Parathyroid adenoma (tissue), 2 donors: ENCODE measurements at regions not wholly inside any gene's neighbourhood (a gene's known extent, or its start where the extent isn't known, plus 50 kb on each side); places are given as distances from the start of the nearest gene placed in this dataset.

Source experiments
- H2AFZ ChIP-seq: fragments of 300-600 bp; sonication (generic); one replicate; pipeline ENCODE4 v1.7.0; 2017; ENCODE audit warnings: antibody characterized with exemption, mild to moderate bottlenecking
- H3K27ac ChIP-seq: fragments of 300-600 bp; sonication (generic); one replicate; pipeline ENCODE4 v1.7.0; 2017
- H3K27me3 ChIP-seq: fragments of 300-600 bp; sonication (generic); one replicate; pipeline ENCODE4 v1.7.0; 2017; ENCODE audit warnings: low read length; ENCODE audit not compliant: control insufficient read depth, insufficient read depth
- H3K36me3 ChIP-seq: fragments of 300-600 bp; sonication (generic); one replicate; pipeline ENCODE4 v1.7.0; 2017; ENCODE audit warnings: low read length; ENCODE audit not compliant: control insufficient read depth, insufficient read depth
- H3K4me1 ChIP-seq: fragments of 300-600 bp; sonication (generic); one replicate; pipeline ENCODE4 v1.7.0; 2017; ENCODE audit warnings: control low read depth
- H3K4me2 ChIP-seq: fragments of 300-600 bp; sonication (generic); one replicate; pipeline ENCODE4 v1.7.0; 2017; ENCODE audit warnings: low read length
- H3K4me3 ChIP-seq: fragments of 300-600 bp; sonication (generic); one replicate; pipeline ENCODE4 v1.7.0; 2017; ENCODE audit warnings: low read depth, low read length
- H3K79me2 ChIP-seq: fragments of 300-600 bp; sonication (generic); one replicate; pipeline ENCODE4 v1.7.0; 2017; ENCODE audit warnings: control low read depth
- H3K9ac ChIP-seq: fragments of 300-600 bp; sonication (generic); one replicate; pipeline ENCODE4 v1.7.0; 2017; ENCODE audit warnings: mild to moderate bottlenecking
- H3K9me3 ChIP-seq: fragments of 300-600 bp; sonication (generic); one replicate; pipeline ENCODE4 v1.7.0; 2017; ENCODE audit warnings: low read length; ENCODE audit not compliant: control insufficient read depth
- CTCF ChIP-seq: fragments of 300-600 bp; sonication (generic); IDR thresholded peaks from one replicate; pipeline ENCODE4 v1.7.0; 2017; ENCODE audit warnings: antibody characterized with exemption, mild to moderate bottlenecking
- donor health status: primary hyperparathyroidism.

- Histone ChIP-seq H3K4me3 (no peak overlapping the region), H2AFZ (no peak overlapping the region), H3K27me3 (no peaks in the 10 kb centered on the region), H3K9me3 (no peaks in the 10 kb centered on the region), H3K4me2 (no peak overlapping the region), H3K79me2 (no peaks in the 10 kb centered on the region), H3K36me3 (no peaks in the 10 kb centered on the region), H3K27ac (no peak overlapping the region), H3K4me1 (no peaks in the 10 kb centered on the region), H3K9ac (no peak overlapping the region)
- TF ChIP-seq CTCF = no peak
Measured at GRCh38 chr4:154044742-154045485, 256.0 kb upstream of the SFRP2 start.

GRCh38 chr4:154044108-154044531, 255.2 kb upstream of the SFRP2 start:
- Histone ChIP-seq H2AFZ (no peak overlapping the region), H3K27me3 (no peaks in the 10 kb centered on the region), H3K9ac (no peak overlapping the region), H3K4me1 (no peaks in the 10 kb centered on the region), H3K4me3 (no peak overlapping the region), H3K27ac (no peak overlapping the region), H3K79me2 (no peaks in the 10 kb centered on the region), H3K36me3 (no peaks in the 10 kb centered on the region), H3K4me2 (no peak overlapping the region), H3K9me3 (no peaks in the 10 kb centered on the region)
- no peak for TF ChIP-seq CTCF

- H3K27me3 ChIP-seq = no peaks in the 10 kb centered on the region
- no peaks in the 10 kb centered on the region for H3K9me3 ChIP-seq
- H3K36me3 ChIP-seq = no peaks in the 10 kb centered on the region
- no peak overlapping the region for H3K9ac ChIP-seq
- H3K4me1 ChIP-seq = no peaks in the 10 kb centered on the region
- no peak overlapping the region for H3K4me3 ChIP-seq
- H3K27ac ChIP-seq = no peak overlapping the region
- no peak for TF ChIP-seq CTCF
- no peak overlapping the region for H2AFZ ChIP-seq
- H3K79me2 ChIP-seq = no peaks in the 10 kb centered on the region
- no peak overlapping the region for H3K4me2 ChIP-seq
Measured at GRCh38 chr4:154041640-154042039, 252.8 kb upstream of the SFRP2 start.

- no peak overlapping the region for H2AFZ ChIP-seq
- H3K4me3 ChIP-seq = no peak overlapping the region
- H3K9ac ChIP-seq = no peak overlapping the region
- TF ChIP-seq CTCF = no peak
- H3K36me3 ChIP-seq = no peaks in the 10 kb centered on the region
- H3K27me3 ChIP-seq = no peaks in the 10 kb centered on the region
- no peak overlapping the region for H3K27ac ChIP-seq
- no peak overlapping the region for H3K4me2 ChIP-seq
- H3K79me2 ChIP-seq = no peaks in the 10 kb centered on the region
- no peaks in the 10 kb centered on the region for H3K9me3 ChIP-seq
- no peaks in the 10 kb centered on the region for H3K4me1 ChIP-seq
Measured at GRCh38 chr4:154039435-154040343, 250.8 kb upstream of the SFRP2 start.
